ENCODE measurements at regions not wholly inside any gene's neighbourhood (a gene's known extent, or its start where the extent isn't known, plus 50 kb on each side); places are given as distances from the start of the nearest gene placed in this dataset.

DNA sequence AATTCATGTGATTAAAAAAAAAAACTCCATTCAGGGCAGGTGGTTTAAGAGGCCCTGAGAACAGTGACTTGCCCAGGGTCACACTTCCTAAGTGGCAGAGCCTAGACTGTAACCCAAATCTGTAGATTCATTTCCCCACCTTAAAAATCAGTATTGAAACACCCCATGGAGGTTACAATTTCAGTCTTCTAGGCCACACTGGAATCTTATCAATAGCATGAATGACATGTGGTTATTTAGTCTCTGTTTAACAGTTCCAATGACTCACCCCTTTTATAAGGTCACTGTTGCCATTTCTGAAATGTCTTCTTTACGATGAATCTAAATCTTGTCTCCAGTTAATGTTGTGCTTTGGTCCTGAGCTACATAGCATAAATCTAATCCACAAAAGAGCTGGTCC lies 262.3 kb upstream of the GRIP1 start:
- no peak for ATAC-seq
- Mint-ChIP-seq H3K36me3 (no peaks in the 10 kb centered on the region), H3K4me3 (no peak overlapping the region), H3K9me3 (no peaks in the 10 kb centered on the region), H3K27me3 (no peaks in the 10 kb centered on the region), H3K4me1 (no peaks in the 10 kb centered on the region), H3K27ac (no peak overlapping the region)

DNA sequence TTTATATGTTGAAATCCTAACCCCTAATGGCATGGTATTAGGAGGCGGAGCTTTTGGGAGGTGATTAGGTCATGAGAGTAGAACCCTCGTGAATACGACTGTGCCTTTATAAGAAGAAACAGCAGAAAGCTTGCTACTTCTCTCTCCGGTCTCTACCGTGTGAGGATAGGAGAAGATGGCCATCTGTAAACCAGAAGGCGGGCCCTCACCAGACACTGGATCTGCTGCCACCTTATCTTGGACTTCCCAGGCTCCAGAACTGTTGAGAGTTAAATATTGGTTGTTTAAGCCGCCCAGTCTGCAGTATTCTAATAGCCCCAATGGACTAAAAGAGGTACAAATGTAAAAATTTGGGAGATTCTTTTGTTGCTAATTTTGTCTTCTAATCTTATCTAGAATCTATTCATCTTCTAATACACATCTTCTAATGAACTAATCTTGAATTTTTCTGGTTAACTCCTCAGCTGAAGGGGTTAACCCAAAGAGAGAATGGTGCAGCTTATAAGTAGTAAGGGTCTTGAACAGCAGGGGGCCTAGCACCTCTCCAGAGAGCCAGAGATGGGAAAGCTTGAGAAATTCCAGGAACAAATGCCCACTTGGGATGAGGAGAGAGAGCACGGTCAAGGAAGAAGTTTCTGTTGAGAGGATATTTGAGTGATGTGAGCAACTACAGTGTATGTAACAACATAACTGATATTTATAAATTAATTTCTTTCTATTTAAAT lies 264.0 kb upstream of the GRIP1 start:
- Mint-ChIP-seq H3K27me3 (no peaks in the 10 kb centered on the region), H3K9me3 (no peaks in the 10 kb centered on the region), H3K27ac (no peak overlapping the region), H3K4me3 (no peak overlapping the region), H3K4me1 (no peaks in the 10 kb centered on the region), H3K36me3 (no peaks in the 10 kb centered on the region)
- ATAC-seq = no peak

- Mint-ChIP-seq H3K9me3 (no peaks in the 10 kb centered on the region), H3K27ac (no peak overlapping the region), H3K4me3 (no peak overlapping the region), H3K27me3 (no peaks in the 10 kb centered on the region), H3K4me1 (no peaks in the 10 kb centered on the region), H3K36me3 (no peaks in the 10 kb centered on the region)
- ATAC-seq = no peak
Observed at GRCh38 chr12:66944365-66944764, 265.5 kb upstream of the GRIP1 start.

GRCh38 chr12:66945189-66945817 lies 266.4 kb upstream of the GRIP1 start:
- no peaks in the 10 kb centered on the region for H3K4me1 Mint-ChIP-seq
- no peaks in the 10 kb centered on the region for H3K27me3 Mint-ChIP-seq
- no peak overlapping the region for H3K4me3 Mint-ChIP-seq
- no peaks in the 10 kb centered on the region for H3K9me3 Mint-ChIP-seq
- ATAC-seq = no peak
- H3K36me3 Mint-ChIP-seq = no peaks in the 10 kb centered on the region
- H3K27ac Mint-ChIP-seq = no peak overlapping the region

DNA sequence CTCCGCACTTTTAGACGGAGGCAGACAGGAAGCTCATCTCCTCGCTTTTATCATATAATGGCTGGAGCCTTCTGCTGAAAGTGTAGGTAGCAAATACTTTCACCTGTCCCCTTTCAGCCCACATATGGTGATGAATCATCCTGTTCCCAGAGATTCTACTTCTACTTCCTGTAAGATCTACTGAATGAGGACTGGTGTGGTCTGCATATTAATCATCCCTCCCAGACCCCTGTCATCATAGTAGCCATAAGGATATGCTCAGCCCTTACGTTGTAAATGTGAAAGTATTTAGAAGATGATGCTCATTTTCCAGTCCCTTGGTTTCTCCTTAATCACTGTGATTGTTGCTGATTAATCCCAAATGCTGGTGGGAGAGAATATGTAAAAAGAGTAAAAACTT lies 268.2 kb upstream of the GRIP1 start:
- no peaks in the 10 kb centered on the region for H3K4me1 Mint-ChIP-seq
- H3K36me3 Mint-ChIP-seq = no peaks in the 10 kb centered on the region
- H3K9me3 Mint-ChIP-seq = no peaks in the 10 kb centered on the region
- peak; percentile 14 for ATAC-seq
- H3K27ac Mint-ChIP-seq = no peak overlapping the region
- H3K27me3 Mint-ChIP-seq = no peaks in the 10 kb centered on the region
- no peak overlapping the region for H3K4me3 Mint-ChIP-seq

GRCh38 chr12:66952668-66953067 lies 273.8 kb upstream of the GRIP1 start:
- H3K27ac Mint-ChIP-seq = no peak overlapping the region
- ATAC-seq = no peak
- no peak overlapping the region for H3K4me3 Mint-ChIP-seq
- no peaks in the 10 kb centered on the region for H3K27me3 Mint-ChIP-seq
- no peaks in the 10 kb centered on the region for H3K36me3 Mint-ChIP-seq
- H3K9me3 Mint-ChIP-seq = no peaks in the 10 kb centered on the region
- H3K4me1 Mint-ChIP-seq = no peaks in the 10 kb centered on the region

DNA sequence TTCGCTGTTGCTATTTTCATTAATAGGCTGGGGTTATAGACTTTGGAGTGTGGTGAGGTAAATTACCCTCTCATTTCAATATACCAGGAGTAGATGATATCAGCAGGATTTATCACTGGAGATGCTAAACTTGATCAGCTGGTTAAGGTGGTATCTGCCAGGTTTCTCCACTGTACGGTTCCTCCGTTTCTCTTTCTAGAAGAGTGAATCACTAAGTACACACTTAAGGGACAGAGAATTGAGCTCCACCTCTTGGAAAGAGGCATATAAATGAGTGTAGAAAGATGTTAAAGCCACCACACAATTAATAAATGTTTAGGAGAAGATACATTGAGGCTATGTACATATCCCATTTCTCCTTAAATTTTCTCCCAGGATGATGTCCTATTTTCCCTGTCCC lies 277.4 kb upstream of the GRIP1 start:
- Mint-ChIP-seq H3K27me3 (no peaks in the 10 kb centered on the region), H3K4me3 (no peak overlapping the region), H3K36me3 (no peaks in the 10 kb centered on the region), H3K4me1 (no peaks in the 10 kb centered on the region), H3K9me3 (no peaks in the 10 kb centered on the region), H3K27ac (no peak overlapping the region)
- ATAC-seq = no peak

DNA sequence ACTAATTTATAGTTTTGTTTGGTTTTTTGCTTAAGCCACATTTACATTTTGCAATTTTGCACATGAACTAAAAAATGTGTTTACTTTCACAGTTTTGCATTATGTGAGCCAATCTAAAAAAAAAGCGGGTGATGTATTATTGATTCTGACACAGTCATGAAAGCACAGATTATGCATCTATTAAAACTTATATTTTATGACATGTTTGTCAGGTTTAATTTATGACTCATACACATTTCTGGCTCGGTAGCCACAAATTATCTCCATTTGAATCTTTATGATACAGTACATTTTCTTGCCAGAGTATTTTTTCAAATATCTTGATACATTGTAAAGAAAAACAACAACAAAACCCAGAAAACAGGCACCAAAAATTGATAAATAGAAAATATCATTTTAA lies 280.4 kb upstream of the GRIP1 start:
- Mint-ChIP-seq H3K27ac (no peak overlapping the region), H3K9me3 (no peaks in the 10 kb centered on the region), H3K27me3 (no peaks in the 10 kb centered on the region), H3K36me3 (no peaks in the 10 kb centered on the region), H3K4me3 (no peak overlapping the region), H3K4me1 (no peaks in the 10 kb centered on the region)
- no peak for ATAC-seq

- no peaks in the 10 kb centered on the region for H3K9me3 Mint-ChIP-seq
- no peak overlapping the region for H3K27ac Mint-ChIP-seq
- H3K36me3 Mint-ChIP-seq = no peaks in the 10 kb centered on the region
- H3K4me3 Mint-ChIP-seq = no peak overlapping the region
- no peaks in the 10 kb centered on the region for H3K27me3 Mint-ChIP-seq
- no peaks in the 10 kb centered on the region for H3K4me1 Mint-ChIP-seq
- ATAC-seq = no peak
Observed at GRCh38 chr12:66960006-66960405, 281.1 kb upstream of the GRIP1 start.

GRCh38 chr12:66960704-66961690 lies 282.1 kb upstream of the GRIP1 start:
- Mint-ChIP-seq H3K4me3 (no peak overlapping the region), H3K36me3 (no peaks in the 10 kb centered on the region), H3K27ac (no peak overlapping the region), H3K4me1 (no peaks in the 10 kb centered on the region), H3K27me3 (no peaks in the 10 kb centered on the region), H3K9me3 (no peaks in the 10 kb centered on the region)
- no peak for ATAC-seq

DNA sequence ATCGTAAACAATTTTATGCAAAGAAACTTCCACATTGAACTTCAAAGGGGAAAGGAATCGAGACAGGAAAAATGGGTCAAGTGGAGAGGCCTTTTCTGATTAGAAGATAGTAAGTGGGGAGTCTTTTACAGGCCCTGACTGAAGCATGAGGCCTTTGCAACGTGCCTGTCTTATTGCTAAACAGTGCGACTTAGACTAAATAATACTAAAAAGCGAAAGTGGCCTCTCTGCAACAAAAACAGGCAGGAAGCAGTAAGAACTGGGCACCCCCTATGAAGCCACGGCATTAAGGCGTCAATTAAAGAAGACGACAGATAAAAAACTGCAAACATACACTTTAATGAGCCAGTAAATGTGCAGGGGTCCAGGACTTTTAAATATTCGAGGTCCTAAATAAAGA lies 283.4 kb upstream of the GRIP1 start:
- no peak overlapping the region for H3K4me3 Mint-ChIP-seq

GRCh38 chr12:66963901-66964300 lies 285.0 kb upstream of the GRIP1 start:
- Mint-ChIP-seq H3K36me3 (no peaks in the 10 kb centered on the region), H3K27me3 (peaks cover 11% of the 10 kb centered on the region), H3K4me1 (no peaks in the 10 kb centered on the region), H3K9me3 (no peaks in the 10 kb centered on the region), H3K27ac (no peak overlapping the region), H3K4me3 (no peak overlapping the region)
- ATAC-seq = no peak

More for the DNA sequence above, 283.4 kb upstream of the GRIP1 start:
- Mint-ChIP-seq H3K27ac (no peak overlapping the region), H3K9me3 (no peaks in the 10 kb centered on the region), H3K36me3 (no peaks in the 10 kb centered on the region), H3K27me3 (no peaks in the 10 kb centered on the region), H3K4me1 (no peaks in the 10 kb centered on the region)
- no peak for ATAC-seq

DNA sequence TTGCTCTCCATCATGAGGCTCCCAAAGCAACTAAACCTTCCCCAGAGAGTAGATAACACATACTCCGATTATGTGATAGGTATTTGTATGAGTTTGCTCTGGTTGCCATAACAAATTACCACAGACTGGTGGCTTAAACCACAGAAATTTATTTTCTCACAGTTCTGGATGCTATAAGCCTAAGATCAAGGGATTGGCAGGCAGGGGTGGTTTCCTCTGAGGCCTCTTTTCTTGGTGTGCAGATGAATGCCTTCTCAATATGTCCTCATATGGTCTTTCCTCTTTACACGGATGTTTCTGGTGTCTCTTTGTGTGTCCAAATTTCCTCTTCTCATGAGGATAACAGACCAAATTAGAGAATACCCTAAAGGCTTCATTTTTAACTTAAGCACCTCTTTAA lies 285.8 kb upstream of the GRIP1 start:
- H3K27ac Mint-ChIP-seq = no peak overlapping the region
- no peak for ATAC-seq
- peaks cover under 1% of the 10 kb centered on the region for H3K9me3 Mint-ChIP-seq
- H3K36me3 Mint-ChIP-seq = no peaks in the 10 kb centered on the region
- peaks cover 18% of the 10 kb centered on the region for H3K27me3 Mint-ChIP-seq
- no peak overlapping the region for H3K4me3 Mint-ChIP-seq
- H3K4me1 Mint-ChIP-seq = no peaks in the 10 kb centered on the region

DNA sequence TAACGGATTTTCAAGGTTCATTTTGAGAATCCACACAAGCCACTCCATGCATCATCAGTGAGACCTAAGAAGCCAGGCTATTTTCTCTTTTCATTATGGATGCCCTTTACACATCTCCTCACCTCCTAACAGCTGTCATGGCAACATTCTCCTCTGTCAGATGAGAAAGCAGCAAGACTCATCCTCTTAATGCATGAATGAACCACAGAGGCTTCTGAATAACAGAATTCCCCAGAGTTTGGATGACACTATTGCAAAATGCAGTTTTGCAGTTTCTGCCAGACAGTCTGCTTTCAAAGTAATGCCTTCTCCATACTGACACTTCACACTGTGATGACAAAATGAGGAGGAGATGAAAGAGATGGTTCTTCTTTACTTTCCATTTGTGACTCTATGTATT lies 286.7 kb upstream of the GRIP1 start:
- Mint-ChIP-seq H3K4me3 (no peak overlapping the region), H3K9me3 (peaks cover 3% of the 10 kb centered on the region), H3K36me3 (no peaks in the 10 kb centered on the region), H3K27ac (no peak overlapping the region), H3K4me1 (no peaks in the 10 kb centered on the region), H3K27me3 (peaks cover 18% of the 10 kb centered on the region)
- no peak for ATAC-seq

- H3K27ac Mint-ChIP-seq = no peak overlapping the region
- ATAC-seq = no peak
- H3K9me3 Mint-ChIP-seq = peaks cover 3% of the 10 kb centered on the region
Observed at GRCh38 chr12:66971816-66972215, 292.9 kb upstream of the GRIP1 start.

More at GRCh38 chr12:66971816-66972215, 292.9 kb upstream of the GRIP1 start:
- H3K36me3 Mint-ChIP-seq = no peaks in the 10 kb centered on the region
- no peak overlapping the region for H3K4me3 Mint-ChIP-seq
- H3K4me1 Mint-ChIP-seq = no peaks in the 10 kb centered on the region
- peaks cover 34% of the 10 kb centered on the region for H3K27me3 Mint-ChIP-seq

Data from stimulated activated memory B cell treated with anti-CD40 and anti-IgM and Interleukin-4, amounts not matched to agents 10 μg/mL and 1 μg/mL and 100 μg/mL, for 72 hours (primary cell).